Thyroid gland (tissue), 4 donors: ENCODE measurements at regions not wholly inside any gene's neighbourhood (a gene's known extent, or its start where the extent isn't known, plus 50 kb on each side); places are given as distances from the start of the nearest gene placed in this dataset.

Source experiments
- CTCF ChIP-seq, 6 experiments: fragments of 200-600 bp in 3 of 6; fragments of 450-650 bp in 3 of 6; sonication (generic) in 3 of 6; IDR thresholded peaks; one replicate each; pipeline ENCODE4 v1.5.1; 2016 to 2019; ENCODE audit warnings: antibody characterized with exemption in 6 of 6, mild to moderate bottlenecking in 2 of 6, inconsistent platforms in 1 of 6, moderate library complexity in 1 of 6
- POLR2A ChIP-seq, 2 donors: fragments of 450-650 bp; IDR thresholded peaks; one replicate each; pipeline ENCODE4 v1.6.1; 2017; ENCODE audit warnings: antibody characterized with exemption in 2 of 2, mild to moderate bottlenecking in 2 of 2, moderate library complexity in 1 of 2

- TF ChIP-seq CTCF (IDR thresholded peaks at IDR 0.05) (no peak), POLR2A (IDR thresholded peaks at IDR 0.05) (no peak)
Measured at GRCh38 chr2:177131858-177132257, 80.7 kb upstream of the HNRNPA3 start.
